Heart left ventricle (tissue), 13 donors: ENCODE measurements at regions not wholly inside any gene's neighbourhood (a gene's known extent, or its start where the extent isn't known, plus 50 kb on each side); places are given as distances from the start of the nearest gene placed in this dataset.

Source experiments
- POLR2A ChIP-seq, 2 donors: fragments of 450-650 bp; IDR thresholded peaks; one replicate each; pipeline ENCODE4 v1.6.1; 2017; ENCODE audit warnings: antibody characterized with exemption in 2 of 2, mild to moderate bottlenecking in 2 of 2, moderate library complexity in 2 of 2
- TF ChIP-seq, protein P1 (sequence below), 12 donors: fragments of 200-600 bp; sonication (generic) in 4 of 12; IDR thresholded peaks; one replicate each; pipeline versions ENCODE4 v1.5.0 to v1.8.0; 2018 to 2022; ENCODE audit warnings: antibody characterized with exemption in 12 of 12, mild to moderate bottlenecking in 5 of 12
- donor health status: ischemic (EF 13 %, LVEDD 7.1; RV severe dilation, severe dysfunction).
- donor health status: DM: no; HTN: yes; CAD: no.
- donor health status: DM: no; HTN: no; CAD: no.
- donor health status: ischemic (EF 25% LVEDD 6.9; RV normal size, moderate dysfunction).
- donor health status: ischemic (EF 25% LVEDD 5.7; RV mildly dilated, moderate dysfunction).
- donor health status: ischemic (EF 35%, LVEDD 5.7; RV mildly dilated, moderate dysfunction).
- donor health status: nonischemic (EF 11% LVEDD 7.7; RV severe dilation, severe dysfunction).
- donor health status: DM: yes; HTN: yes; CAD: no.
- donor health status: PGD.
- donor health status: ischemic (EF 29% LVEDD 5.4; RV normal size, mild dysfunction).
- donor health status: nonischemic (EF 23%, LVEDD 6.1; RV moderate dilation, normal function).

DNA sequence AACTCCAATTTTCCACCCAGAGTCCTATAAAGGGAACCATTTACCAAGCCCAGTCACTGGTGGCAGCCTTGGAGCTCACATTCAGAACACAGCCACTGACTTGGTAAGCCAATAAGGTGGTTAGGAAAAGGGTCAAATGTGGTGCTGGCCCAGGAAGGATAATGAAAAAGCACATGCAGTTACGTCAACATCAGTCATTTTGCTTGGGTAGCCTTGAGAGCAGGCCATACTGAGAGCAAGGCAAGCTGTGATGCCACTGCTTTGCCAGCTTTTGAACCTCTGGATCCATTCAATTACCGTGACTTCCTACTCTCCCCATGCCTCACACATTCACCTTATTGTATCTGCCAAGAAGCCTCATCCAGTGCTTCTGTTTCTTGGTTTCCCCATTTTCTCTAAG is 253.6 kb downstream of the OPA1 start:
- TF ChIP-seq, protein P1, sequence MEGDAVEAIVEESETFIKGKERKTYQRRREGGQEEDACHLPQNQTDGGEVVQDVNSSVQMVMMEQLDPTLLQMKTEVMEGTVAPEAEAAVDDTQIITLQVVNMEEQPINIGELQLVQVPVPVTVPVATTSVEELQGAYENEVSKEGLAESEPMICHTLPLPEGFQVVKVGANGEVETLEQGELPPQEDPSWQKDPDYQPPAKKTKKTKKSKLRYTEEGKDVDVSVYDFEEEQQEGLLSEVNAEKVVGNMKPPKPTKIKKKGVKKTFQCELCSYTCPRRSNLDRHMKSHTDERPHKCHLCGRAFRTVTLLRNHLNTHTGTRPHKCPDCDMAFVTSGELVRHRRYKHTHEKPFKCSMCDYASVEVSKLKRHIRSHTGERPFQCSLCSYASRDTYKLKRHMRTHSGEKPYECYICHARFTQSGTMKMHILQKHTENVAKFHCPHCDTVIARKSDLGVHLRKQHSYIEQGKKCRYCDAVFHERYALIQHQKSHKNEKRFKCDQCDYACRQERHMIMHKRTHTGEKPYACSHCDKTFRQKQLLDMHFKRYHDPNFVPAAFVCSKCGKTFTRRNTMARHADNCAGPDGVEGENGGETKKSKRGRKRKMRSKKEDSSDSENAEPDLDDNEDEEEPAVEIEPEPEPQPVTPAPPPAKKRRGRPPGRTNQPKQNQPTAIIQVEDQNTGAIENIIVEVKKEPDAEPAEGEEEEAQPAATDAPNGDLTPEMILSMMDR (IDR thresholded peaks at IDR 0.05) = no peak
- TF ChIP-seq POLR2A (IDR thresholded peaks at IDR 0.05) = no peak
